ENCODE measurements at regions not wholly inside any gene's neighbourhood (a gene's known extent, or its start where the extent isn't known, plus 50 kb on each side); places are given as distances from the start of the nearest gene placed in this dataset.
A peak's percentile ranks its signal among the peaks of the same experiment; 100 is the strongest.

GRCh38 chr9:1457460-1457859, 407.3 kb downstream of the DMRT2 start:
- no peak for TF ChIP-seq CTCF (IDR thresholded peaks at IDR 0.05)
- Mint-ChIP-seq H3K4me3 (ENCODE audit: unreplicated experiment) (no peak overlapping the region), H3K27ac (ENCODE audit: unreplicated experiment) (no peak overlapping the region), H3K9me3 (ENCODE audit: low read depth) (peaks cover 25% of the 10 kb centered on the region), H3K36me3 (ENCODE audit: low read depth) (no peaks in the 10 kb centered on the region), H3K27me3 (ENCODE audit: low read depth) (no peaks in the 10 kb centered on the region), H3K4me1 (ENCODE audit: low read depth) (peaks cover 4% of the 10 kb centered on the region)
- DNase-seq (ENCODE audit: low spot score), result no peak

GRCh38 chr9:1458503-1458902, 408.3 kb downstream of the DMRT2 start:
- peaks cover 4% of the 10 kb centered on the region for H3K4me1 Mint-ChIP-seq (ENCODE audit: low read depth)
- DNase-seq (ENCODE audit: low spot score), result no peak
- TF ChIP-seq CTCF (IDR thresholded peaks at IDR 0.05), result no peak
- peak overlapping the region; percentile 46 for H3K27ac Mint-ChIP-seq (ENCODE audit: unreplicated experiment)
- H3K27me3 Mint-ChIP-seq (ENCODE audit: low read depth), result no peaks in the 10 kb centered on the region
- H3K4me3 Mint-ChIP-seq (ENCODE audit: unreplicated experiment), result no peak overlapping the region
- peaks cover 23% of the 10 kb centered on the region for H3K9me3 Mint-ChIP-seq (ENCODE audit: low read depth)
- H3K36me3 Mint-ChIP-seq (ENCODE audit: low read depth), result no peaks in the 10 kb centered on the region

- Mint-ChIP-seq H3K36me3 (ENCODE audit: low read depth) (no peaks in the 10 kb centered on the region), H3K9me3 (ENCODE audit: low read depth) (peaks cover 32% of the 10 kb centered on the region), H3K27me3 (ENCODE audit: low read depth) (no peaks in the 10 kb centered on the region), H3K27ac (ENCODE audit: unreplicated experiment) (no peak overlapping the region), H3K4me1 (ENCODE audit: low read depth) (peaks cover 4% of the 10 kb centered on the region), H3K4me3 (ENCODE audit: unreplicated experiment) (no peak overlapping the region)
- TF ChIP-seq CTCF (IDR thresholded peaks at IDR 0.05), result no peak
- no peak for DNase-seq (ENCODE audit: low spot score)
These were observed 410.1 kb downstream of the DMRT2 start for GRCh38 chr9:1460143-1460769.

GRCh38 chr9:1461812-1462211, 411.7 kb downstream of the DMRT2 start:
- DNase-seq (ENCODE audit: low spot score), result no peak
- Mint-ChIP-seq H3K9me3 (ENCODE audit: low read depth) (peaks cover 27% of the 10 kb centered on the region), H3K27me3 (ENCODE audit: low read depth) (no peaks in the 10 kb centered on the region), H3K27ac (ENCODE audit: unreplicated experiment) (no peak overlapping the region), H3K4me1 (ENCODE audit: low read depth) (peaks cover 4% of the 10 kb centered on the region), H3K36me3 (ENCODE audit: low read depth) (no peaks in the 10 kb centered on the region), H3K4me3 (ENCODE audit: unreplicated experiment) (no peak overlapping the region)
- no peak for TF ChIP-seq CTCF (IDR thresholded peaks at IDR 0.05)

GRCh38 chr9:1462626-1463308, 412.6 kb downstream of the DMRT2 start:
- Mint-ChIP-seq H3K4me1 (ENCODE audit: low read depth) (peaks cover 4% of the 10 kb centered on the region), H3K4me3 (ENCODE audit: unreplicated experiment) (no peak overlapping the region), H3K9me3 (ENCODE audit: low read depth) (peaks cover 24% of the 10 kb centered on the region), H3K27ac (ENCODE audit: unreplicated experiment) (no peak overlapping the region), H3K27me3 (ENCODE audit: low read depth) (no peaks in the 10 kb centered on the region), H3K36me3 (ENCODE audit: low read depth) (no peaks in the 10 kb centered on the region)
- TF ChIP-seq CTCF (IDR thresholded peaks at IDR 0.05), result no peak
- DNase-seq (ENCODE audit: low spot score), result no peak
